Heart right ventricle (tissue), 16 donors: ENCODE measurements at regions not wholly inside any gene's neighbourhood (a gene's known extent, or its start where the extent isn't known, plus 50 kb on each side); places are given as distances from the start of the nearest gene placed in this dataset.

Source experiments
- ATAC-seq, 8 donors: fragments of 200-7000 bp; cut with Tn5 transposase; one replicate each; pipeline ENCODE4 v1.9.1; 2020; ENCODE audit warnings: mild to moderate bottlenecking in 8 of 8, moderate library complexity in 8 of 8, moderate number of reproducible peaks in 1 of 8
- DNase-seq, 2 donors: peaks; one replicate each; pipeline ENCODE4 v3.0.0-alpha.2; 2020
- H3K27ac ChIP-seq, 10 donors: fragments of 200-600 bp; sonication (generic) in 2 of 10; one replicate each; pipeline versions ENCODE4 v1.5.0 to v1.8.0; 2020 to 2022; ENCODE audit warnings: mild to moderate bottlenecking in 3 of 10
- H3K27me3 ChIP-seq, 7 donors: fragments of 200-600 bp; one replicate each; pipeline ENCODE4 v1.8.0; 2021 to 2022; ENCODE audit warnings: mild to moderate bottlenecking in 2 of 7
- H3K36me3 ChIP-seq, 9 donors: fragments of 200-600 bp; sonication (generic) in 1 of 9; one replicate each; pipeline versions ENCODE4 v1.5.0 to v1.8.0; 2020 to 2022; ENCODE audit warnings: mild to moderate bottlenecking in 2 of 9
- H3K4me1 ChIP-seq, 9 donors: fragments of 200-600 bp; sonication (generic) in 1 of 9; one replicate each; pipeline versions ENCODE4 v1.5.0 to v1.8.0; 2020 to 2022; ENCODE audit warnings: mild to moderate bottlenecking in 4 of 9
- H3K4me3 ChIP-seq, 10 donors: fragments of 200-600 bp; sonication (generic) in 2 of 10; one replicate each; pipeline versions ENCODE4 v1.5.0 to v1.8.0; 2020 to 2022; ENCODE audit warnings: mild to moderate bottlenecking in 7 of 10, moderate library complexity in 2 of 10
- H3K9me3 ChIP-seq, 11 donors: fragments of 200-600 bp in 10 of 11; sonication (generic) in 2 of 11; one replicate each; pipeline versions ENCODE4 v1.5.0 to v1.8.0; 2013 to 2022; ENCODE audit warnings: mild to moderate bottlenecking in 2 of 11, control low read depth in 1 of 11, moderate library complexity in 1 of 11
- CTCF ChIP-seq, 9 donors: fragments of 200-600 bp; sonication (generic) in 2 of 9; IDR thresholded peaks; one replicate each; pipeline versions ENCODE4 v1.5.0 to v1.8.0; 2021 to 2022; ENCODE audit warnings: antibody characterized with exemption in 9 of 9, mild to moderate bottlenecking in 5 of 9, moderate library complexity in 1 of 9
- WGBS, 2 donors: extraction: QIAGEN DNeasy Blood & Tissue Kit; methylation state at CpG; one replicate each; pipeline ENCODE4 v1.1.7; 2013; ENCODE audit warnings: inconsistent platforms in 1 of 2; 5-methylcytosine and 5-hydroxymethylcytosine counted together
- intact Hi-C, 10 donors: fragments of 100-400 bp; cut with DNase I; formaldehyde crosslinking; loops; one replicate each; pipeline versions ENCODE4 v1.11.1 to v1.14.2; 2022
- donor health status: Arrhythmogenic right ventricular cardiomyopathy.
- donor health status: ischemic (EF 13 %, LVEDD 7.1; RV severe dilation, severe dysfunction).
- donor health status: healthy with polysubstance abuse.
- donor health status: DM: no; HTN: yes; CAD: no.
- donor health status: DM: no; HTN: no; CAD: no.
- donor health status: ischemic (EF 25% LVEDD 6.9; RV normal size, moderate dysfunction).
- donor health status: ischemic (EF 25% LVEDD 5.7; RV mildly dilated, moderate dysfunction).
- donor health status: healthy.
- donor health status: DM: yes; HTN: yes; CAD: no.
- donor health status: Ischemic cardiomyopathy.
- donor health status: ischemic (EF 35%, LVEDD 5.7; RV mildly dilated, moderate dysfunction).
- donor health status: nonischemic (EF 11% LVEDD 7.7; RV severe dilation, severe dysfunction).
- donor health status: DM: yes; HTN: yes; CAD: no.
- donor health status: PGD.
- donor health status: ischemic (EF 29% LVEDD 5.4; RV normal size, mild dysfunction).
- donor health status: nonischemic (EF 23%, LVEDD 6.1; RV moderate dilation, normal function).

DNA sequence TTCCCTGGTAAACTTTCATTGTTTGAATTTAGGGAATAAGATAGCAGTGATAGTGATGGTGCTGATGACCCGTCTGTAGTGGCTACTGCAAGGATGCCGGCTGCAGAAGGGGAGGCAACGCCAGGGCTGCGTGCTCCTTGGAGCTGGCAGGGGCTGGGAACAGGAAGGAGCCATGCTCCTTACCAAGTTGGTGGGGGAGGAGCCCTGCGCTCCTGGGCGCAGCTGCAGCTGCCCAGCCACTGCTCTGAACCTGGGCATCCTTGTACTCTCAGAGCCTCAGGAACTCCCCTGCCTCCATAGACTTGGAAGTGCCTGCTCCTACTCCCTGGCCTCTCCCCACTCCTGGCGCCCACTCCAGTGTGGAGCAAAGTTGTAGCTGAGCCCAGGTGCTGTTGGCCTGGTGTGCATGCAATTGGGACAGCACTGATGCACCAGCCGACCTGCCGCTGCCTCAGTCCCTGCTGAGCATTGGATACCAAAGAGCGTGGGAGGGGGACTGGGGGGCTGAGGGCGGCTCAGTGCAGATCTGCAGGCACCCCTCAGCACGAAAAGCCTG is 585.1 kb upstream of the FAM174A start:
- peaks cover 0 to 4% (median 0%) of the 10 kb centered on the region in 11 donors for H3K9me3 ChIP-seq
- TF ChIP-seq CTCF (IDR thresholded peaks at IDR 0.05): no peak
- H3K36me3 ChIP-seq: no peaks in the 10 kb centered on the region
- WGBS, 2 donors: 84 to 88% methylated on average over 12 of the region's 12 CpGs
- no peaks in the 10 kb centered on the region for H3K27me3 ChIP-seq
- H3K4me3 ChIP-seq: no peak overlapping the region
- DNase-seq (no peak), ATAC-seq (no peak)
- H3K4me1 ChIP-seq: no peaks in the 10 kb centered on the region
- intact Hi-C loops: no loop called here
- no peak overlapping the region for H3K27ac ChIP-seq

DNA sequence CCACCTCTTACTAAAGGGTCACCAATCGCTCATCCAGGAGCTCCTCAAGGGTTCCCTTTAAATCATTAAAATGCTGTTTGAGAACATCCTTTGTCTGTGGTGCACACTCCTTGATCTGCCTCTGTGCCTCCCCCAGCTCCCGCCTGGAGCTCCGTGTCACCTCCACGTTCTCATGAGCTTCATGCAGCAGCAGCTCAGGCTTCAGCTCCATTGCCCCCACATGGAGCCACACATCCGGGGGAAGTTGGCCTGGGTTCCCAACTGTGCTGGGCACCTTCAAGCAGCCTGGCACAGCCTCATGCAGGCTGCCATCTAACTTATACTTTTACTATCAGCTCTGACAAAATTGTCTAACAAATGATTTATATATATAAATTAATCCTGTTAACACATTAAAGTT is 585.8 kb upstream of the FAM174A start:
- H3K4me3 ChIP-seq: no peak overlapping the region
- intact Hi-C loops: no loop called here
- no peaks in the 10 kb centered on the region for H3K4me1 ChIP-seq
- no peaks in the 10 kb centered on the region for H3K9me3 ChIP-seq
- DNase-seq (no peak), ATAC-seq (no peak)
- H3K36me3 ChIP-seq: no peaks in the 10 kb centered on the region
- no peak overlapping the region for H3K27ac ChIP-seq
- WGBS, 2 donors: 88 to 91% methylated on average over 5 of the region's 5 CpGs
- no peaks in the 10 kb centered on the region for H3K27me3 ChIP-seq
- TF ChIP-seq CTCF (IDR thresholded peaks at IDR 0.05): no peak

DNA sequence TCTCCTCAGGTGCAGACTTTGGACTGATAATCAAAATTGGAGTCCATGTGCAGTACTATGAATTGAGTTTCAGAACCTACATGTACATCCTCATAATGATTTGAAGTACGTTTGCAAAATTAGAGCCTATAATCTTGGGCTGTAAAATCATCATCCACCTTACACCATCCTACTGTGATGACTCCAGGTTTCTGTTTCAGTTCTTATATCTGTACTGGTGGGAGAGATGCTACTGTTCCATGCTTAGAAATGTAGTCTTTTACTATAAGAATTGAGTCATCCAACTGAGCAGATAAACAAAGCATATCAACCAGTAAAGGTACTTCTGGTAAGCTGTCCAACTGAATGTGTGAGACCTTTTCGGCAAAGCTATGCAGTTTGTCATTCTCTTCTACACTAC is 586.3 kb upstream of the FAM174A start:
- no peaks in the 10 kb centered on the region for H3K36me3 ChIP-seq
- no peak for TF ChIP-seq CTCF (IDR thresholded peaks at IDR 0.05)
- no peak for ATAC-seq
- no peaks in the 10 kb centered on the region for H3K4me1 ChIP-seq
- H3K4me3 ChIP-seq: no peak overlapping the region
- no peaks in the 10 kb centered on the region for H3K9me3 ChIP-seq
- H3K27me3 ChIP-seq: no peaks in the 10 kb centered on the region
- DNase-seq: no peak
- H3K27ac ChIP-seq: no peak overlapping the region
- intact Hi-C loops: no loop called here
- 85 to 89% methylated on average over 2 of the region's 2 CpGs for WGBS, 2 donors

- intact Hi-C loops: no loop called here
- ATAC-seq (no peak), DNase-seq (no peak)
- no peak overlapping the region for H3K27ac ChIP-seq
- WGBS, 2 donors: 69 to 78% methylated on average over 12 of the region's 12 CpGs
- no peaks in the 10 kb centered on the region for H3K9me3 ChIP-seq
- no peaks in the 10 kb centered on the region for H3K4me1 ChIP-seq
- H3K36me3 ChIP-seq: no peaks in the 10 kb centered on the region
- no peak overlapping the region for H3K4me3 ChIP-seq
- no peaks in the 10 kb centered on the region for H3K27me3 ChIP-seq
- TF ChIP-seq CTCF (IDR thresholded peaks at IDR 0.05): no peak
These were observed 589.4 kb upstream of the FAM174A start for GRCh38 chr5:99945478-99946442.
